ENCODE measurements at regions not wholly inside any gene's neighbourhood (a gene's known extent, or its start where the extent isn't known, plus 50 kb on each side); places are given as distances from the start of the nearest gene placed in this dataset.

GRCh38 chr14:97491697-97492096 lies 694.5 kb downstream of the VRK1 start:
- intact Hi-C loops (cut with DNase I), result no loop called here
- DNase-seq (ENCODE audit: low spot score), result no peak

DNA sequence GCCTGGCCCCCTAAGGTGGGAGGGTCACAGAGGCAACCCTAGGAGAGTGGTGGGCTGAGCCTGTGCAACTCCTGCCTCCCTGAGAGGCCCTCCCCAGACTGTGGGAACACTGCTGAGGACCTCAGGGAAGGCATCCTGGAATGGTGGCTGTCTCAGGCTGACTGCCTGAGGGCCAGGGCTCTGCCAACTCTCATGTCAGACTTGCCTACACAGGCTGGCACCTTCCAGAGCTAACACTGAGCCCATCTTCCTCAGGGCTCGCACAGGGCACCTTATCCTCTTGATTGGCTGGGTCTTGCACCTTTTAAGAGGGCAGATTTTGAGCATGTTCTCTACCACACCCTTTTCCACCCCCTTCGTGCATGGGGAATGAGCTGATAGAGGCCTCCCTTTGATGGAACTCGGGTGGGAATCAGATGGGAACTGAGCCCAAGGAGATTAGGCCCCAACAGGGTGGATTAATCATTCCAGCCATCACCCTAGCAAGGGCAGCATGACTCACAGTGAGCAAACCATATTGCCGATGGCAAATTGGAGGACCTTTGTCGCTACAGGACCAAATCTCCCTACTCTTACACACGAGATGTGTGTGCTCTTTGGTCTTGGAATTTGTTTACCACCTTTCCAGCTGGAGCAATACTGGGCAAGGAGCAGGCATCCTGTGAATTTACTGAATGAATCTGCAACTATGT lies 702.8 kb downstream of the VRK1 start:
- no peak for DNase-seq (ENCODE audit: low spot score)
- intact Hi-C loops (cut with DNase I), result no loop called here

DNA sequence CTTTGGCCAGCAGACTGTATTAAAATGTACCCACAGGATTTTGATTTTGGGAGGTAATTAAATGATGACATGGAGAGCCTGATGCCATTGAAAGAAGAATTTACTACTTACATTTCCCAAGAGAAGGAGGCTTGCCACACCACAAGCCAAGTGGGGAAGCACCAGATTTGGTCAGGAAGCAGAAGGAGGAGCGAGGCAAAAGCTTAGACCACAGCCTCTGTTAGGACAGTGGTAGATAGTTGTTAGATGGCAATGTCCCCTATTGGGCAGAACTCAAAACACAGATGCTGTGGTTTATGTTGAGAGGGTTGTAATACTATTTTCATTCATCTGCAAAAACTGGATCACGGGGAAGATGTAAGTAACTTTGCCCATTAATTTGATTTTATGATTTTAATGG lies 709.4 kb downstream of the VRK1 start:
- intact Hi-C loops (cut with DNase I), result no loop called here
- DNase-seq (ENCODE audit: low spot score), result no peak

GRCh38 chr14:97513891-97514290 lies 716.7 kb downstream of the VRK1 start:
- intact Hi-C loops (cut with DNase I), result no loop called here
- DNase-seq (ENCODE audit: low spot score), result no peak

DNA sequence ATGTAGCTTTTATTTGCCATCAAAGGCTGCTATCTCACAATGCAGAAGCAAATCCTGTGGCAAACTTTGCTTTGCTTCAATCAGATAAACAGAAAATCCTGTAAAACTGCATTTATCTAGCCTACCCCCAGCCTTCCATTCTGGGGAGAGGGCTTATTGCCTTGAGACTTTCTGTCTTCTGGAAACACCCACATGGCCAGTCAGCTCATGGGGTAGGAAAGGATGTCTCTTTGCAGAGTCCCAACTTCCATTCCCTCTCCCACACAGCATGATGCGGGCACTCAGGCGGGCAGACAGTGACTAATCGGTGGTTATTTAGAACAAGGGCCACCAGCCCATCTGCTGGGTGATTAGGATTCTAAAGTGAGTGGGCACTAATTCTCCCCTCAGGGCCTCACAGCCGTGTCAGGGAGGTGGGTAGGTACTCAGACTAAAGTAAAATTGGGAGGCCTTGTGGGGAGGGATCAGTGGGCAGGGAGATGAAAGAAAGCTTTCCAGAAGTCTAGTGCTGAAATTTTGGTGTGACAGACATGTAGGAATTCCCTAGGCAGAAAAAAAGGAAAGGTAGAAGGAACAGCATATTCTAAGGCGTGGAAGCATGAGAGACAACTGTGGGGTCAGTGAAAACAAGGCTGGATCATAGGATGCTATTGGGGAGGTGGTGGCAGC lies 720.5 kb downstream of the VRK1 start:
- intact Hi-C loops (cut with DNase I), result no loop called here
- DNase-seq (ENCODE audit: low spot score), result no peak

- intact Hi-C loops (cut with DNase I), result no loop called here
- no peak for DNase-seq (ENCODE audit: low spot score)
Measured at GRCh38 chr14:97523936-97524335, 726.8 kb downstream of the VRK1 start.

DNA sequence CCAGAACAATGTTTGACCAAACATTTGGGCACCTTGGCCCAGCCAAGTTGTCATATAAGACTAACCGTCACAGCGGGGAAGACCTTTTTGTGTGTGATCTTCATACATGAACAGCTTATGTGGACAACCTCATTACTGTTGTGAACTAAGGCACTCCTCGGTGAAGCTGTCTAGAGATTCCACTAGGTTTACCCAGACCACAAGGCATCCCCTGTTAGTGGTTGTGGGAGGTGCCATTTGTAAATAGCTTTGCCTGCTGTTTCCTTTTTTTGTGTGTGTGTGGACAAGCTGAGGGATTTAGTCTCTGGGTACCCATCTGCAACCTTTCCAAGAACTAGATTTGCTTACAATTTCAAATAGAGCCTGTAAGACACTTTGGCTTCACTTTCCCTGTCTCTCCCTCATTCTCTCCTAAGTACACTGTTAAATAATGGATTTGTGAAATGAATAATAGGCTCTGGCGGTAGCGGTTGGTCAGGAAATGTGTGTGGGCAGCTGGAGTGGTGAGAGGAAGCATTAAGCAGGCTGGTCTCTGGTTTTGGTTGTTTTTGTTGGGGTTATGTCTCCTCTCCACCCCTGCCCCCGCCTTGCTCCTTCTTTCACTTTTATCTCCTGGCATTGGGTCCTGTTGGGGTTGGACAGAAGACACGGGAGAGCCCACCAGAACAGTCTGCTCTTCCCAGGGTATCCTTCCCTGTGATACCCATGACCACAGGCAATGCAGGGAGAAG lies 727.6 kb downstream of the VRK1 start:
- DNase-seq (ENCODE audit: low spot score), result no peak
- intact Hi-C loops (cut with DNase I), result no loop called here

GRCh38 chr14:97527993-97528392 lies 730.8 kb downstream of the VRK1 start:
- intact Hi-C loops (cut with DNase I), result no loop called here
- DNase-seq (ENCODE audit: low spot score), result no peak

GRCh38 chr14:97532052-97532451 lies 734.9 kb downstream of the VRK1 start:
- DNase-seq (ENCODE audit: low spot score), result no peak
- intact Hi-C loops (cut with DNase I), result no loop called here

DNA sequence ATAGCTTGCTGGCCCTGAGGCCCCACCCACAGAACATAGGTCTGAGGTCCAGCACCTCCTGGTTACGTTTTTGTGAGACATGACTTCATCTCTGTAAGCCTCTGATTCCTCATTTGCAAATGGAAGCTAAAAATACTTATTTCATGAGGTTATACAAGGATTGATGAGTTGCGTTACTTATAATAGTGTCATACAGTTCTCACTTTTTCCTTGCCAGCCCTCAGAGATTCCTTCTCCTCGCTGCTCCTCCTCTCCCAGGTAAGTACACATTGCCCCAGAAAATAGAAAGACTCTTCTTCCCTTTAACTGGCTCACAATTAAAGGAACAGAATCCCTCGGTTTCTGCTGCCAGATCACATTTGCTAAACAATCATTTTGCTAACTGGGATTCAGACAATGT lies 739.2 kb downstream of the VRK1 start:
- intact Hi-C loops (cut with DNase I), result no loop called here

GRCh38 chr14:97538749-97539410 lies 741.7 kb downstream of the VRK1 start:
- intact Hi-C loops (cut with DNase I), result no loop called here
- no peak for DNase-seq (ENCODE audit: low spot score)

More for the DNA sequence above, 739.2 kb downstream of the VRK1 start:
- no peak for DNase-seq (ENCODE audit: low spot score)

- intact Hi-C loops (cut with DNase I), result no loop called here
- DNase-seq (ENCODE audit: low spot score), result no peak
Measured at GRCh38 chr14:97539411-97539795, 742.2 kb downstream of the VRK1 start.

DNA sequence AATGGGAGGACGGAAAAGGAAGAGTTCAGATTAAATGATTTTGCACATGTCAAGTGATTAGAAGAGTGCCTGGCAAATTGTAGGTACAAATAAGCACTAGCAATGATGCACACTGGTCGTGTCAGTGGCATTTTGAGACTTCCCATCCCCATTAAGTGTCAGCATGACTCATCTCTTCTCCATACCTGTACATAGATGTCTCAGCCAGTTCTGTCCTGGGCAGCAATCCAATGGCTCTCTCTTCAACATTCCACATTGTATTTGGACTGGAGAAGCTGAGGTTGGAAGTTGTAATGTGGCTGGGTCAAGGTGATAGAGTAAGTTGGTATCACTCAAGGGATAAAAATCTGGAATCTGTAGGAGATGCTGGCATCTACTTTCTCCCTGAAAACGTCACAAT lies 742.7 kb downstream of the VRK1 start:
- DNase-seq (ENCODE audit: low spot score), result no peak

GRCh38 chr14:97543221-97543620 lies 746.0 kb downstream of the VRK1 start:
- no peak for DNase-seq (ENCODE audit: low spot score)
- intact Hi-C loops (cut with DNase I), result no loop called here

More for the DNA sequence above, 742.7 kb downstream of the VRK1 start:
- intact Hi-C loops (cut with DNase I), result no loop called here

DNA sequence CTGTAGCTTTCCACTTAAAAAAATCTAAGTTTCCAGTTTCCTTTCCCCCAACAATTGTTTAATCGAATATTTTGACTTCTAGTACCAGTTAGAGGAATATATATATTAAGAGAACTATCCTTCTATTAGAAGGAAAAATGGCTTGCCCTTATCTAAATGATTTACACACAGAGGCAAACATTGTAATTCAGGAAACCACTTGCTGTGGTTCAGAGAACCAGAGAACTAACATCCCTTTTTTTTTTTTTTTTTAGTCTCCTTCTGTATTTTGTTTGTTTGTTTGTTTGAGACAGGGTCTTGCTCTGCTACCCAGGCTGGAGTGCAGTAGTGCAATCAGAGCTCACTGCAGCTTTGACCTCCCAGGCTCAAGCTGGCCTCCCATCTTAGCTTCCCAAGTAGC lies 746.6 kb downstream of the VRK1 start:
- intact Hi-C loops (cut with DNase I), result no loop called here
- no peak for DNase-seq (ENCODE audit: low spot score)

- DNase-seq (ENCODE audit: low spot score), result no peak
- intact Hi-C loops (cut with DNase I), result no loop called here
Measured at GRCh38 chr14:97544571-97544970, 747.4 kb downstream of the VRK1 start.

DNA sequence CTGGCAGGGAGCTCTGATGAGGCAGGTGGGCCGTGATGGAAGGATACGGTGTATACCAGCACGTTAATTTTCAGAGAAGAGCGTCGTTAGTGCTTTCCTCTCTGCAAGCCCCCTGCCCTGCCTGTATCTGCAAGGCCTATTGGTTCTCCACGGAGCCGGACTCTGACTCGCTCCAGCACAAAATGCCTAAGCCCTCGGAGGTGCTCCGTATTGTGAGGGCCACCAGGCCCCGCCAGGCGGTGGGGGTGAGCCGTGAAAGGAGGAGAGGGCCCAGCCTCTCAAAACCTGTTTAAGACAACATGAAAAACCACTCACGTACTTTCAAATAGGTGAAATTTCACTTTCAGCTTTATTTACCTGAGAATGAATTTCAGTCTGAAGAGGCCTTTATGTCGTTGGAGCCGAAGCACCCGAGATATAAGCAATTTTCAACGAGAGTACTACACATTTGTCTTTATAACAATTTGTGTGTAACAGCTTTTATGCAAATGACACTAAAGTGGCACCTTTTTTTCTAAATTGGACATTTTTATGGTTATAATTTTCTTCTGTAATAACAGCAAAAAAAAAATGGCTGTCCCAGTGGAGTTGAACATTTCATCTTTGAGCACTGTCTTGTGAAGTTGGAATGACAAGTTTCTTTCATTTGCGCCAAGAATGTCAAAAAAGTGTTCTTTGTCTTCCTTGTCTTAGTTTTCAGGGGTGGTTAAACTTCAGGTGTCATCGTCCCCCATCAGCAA lies 749.5 kb downstream of the VRK1 start:
- DNase-seq (ENCODE audit: low spot score), result no peak
- intact Hi-C loops (cut with DNase I), result loop anchor here in 1 of 2 donors (5.0 kb wide), 1 partner anchor 1679 kb away; no protein-coding TSS in a partner anchor

DNA sequence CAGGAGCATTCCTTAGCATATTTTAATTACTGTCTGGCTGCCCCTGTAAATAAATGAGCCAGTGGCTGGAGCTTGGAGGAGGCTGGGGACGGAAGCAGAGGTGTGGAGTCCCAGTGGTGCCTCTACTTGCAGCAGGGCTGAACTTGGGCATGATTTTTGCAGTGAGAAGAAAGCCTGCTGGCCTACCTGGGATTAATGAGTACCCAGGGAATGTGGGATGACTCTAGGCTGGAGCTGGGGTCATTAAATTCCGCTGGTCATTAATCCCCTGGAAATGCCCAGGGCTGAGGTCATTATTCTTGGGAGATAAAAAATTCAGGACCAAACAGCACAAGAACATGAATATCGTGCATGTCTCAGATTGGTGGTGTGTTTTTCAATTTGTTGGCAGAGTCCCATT lies 753.3 kb downstream of the VRK1 start:
- no peak for DNase-seq (ENCODE audit: low spot score)
- intact Hi-C loops (cut with DNase I), result no loop called here

DNA sequence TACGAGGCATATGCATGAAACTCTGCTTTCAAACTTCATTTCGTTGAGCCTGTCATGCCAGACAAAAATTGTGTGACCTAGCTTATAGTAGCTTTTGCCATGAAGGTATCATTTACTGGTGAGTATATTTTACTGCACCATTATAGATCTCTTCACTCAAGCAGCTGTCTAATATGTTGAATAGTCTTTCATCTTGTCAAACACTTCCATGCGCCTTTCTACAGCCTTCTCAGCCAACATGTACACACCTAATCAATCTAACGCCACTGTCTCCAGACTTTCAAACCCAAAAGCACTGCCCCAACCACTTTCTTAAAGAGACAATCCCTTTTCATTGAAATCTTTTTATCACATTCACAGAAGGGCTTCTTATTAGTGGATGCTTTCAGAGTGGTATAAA lies 757.4 kb downstream of the VRK1 start:
- intact Hi-C loops (cut with DNase I), result no loop called here
- no peak for DNase-seq (ENCODE audit: low spot score)
